CD4-positive, alpha-beta memory T cell (primary cell): ENCODE measurements at regions not wholly inside any gene's neighbourhood (a gene's known extent, or its start where the extent isn't known, plus 50 kb on each side); places are given as distances from the start of the nearest gene placed in this dataset.

Source experiments
- CTCF ChIA-PET: fragments of 350-600 bp; sonication (Branson Sonifier 250); formaldehyde crosslinking; loops from one replicate; lab custom pipeline; 2021; ENCODE audit warnings: inconsistent platforms; ENCODE audit not compliant: partially characterized antibody; lab: Charles Lee
- POLR2A ChIA-PET: fragments of 350-600 bp; sonication (Branson Sonifier 250); formaldehyde crosslinking; loops from one replicate; lab custom pipeline; 2021; ENCODE audit not compliant: partially characterized antibody; lab: Charles Lee
- DNase-seq, 5 donors: peaks; one replicate each; pipeline versions ENCODE4 v3.0.0 to v3.0.0-alpha.2; 2020 to 2022; ENCODE audit warnings: mixed read lengths in 1 of 5
- H3K27ac ChIP-seq: one replicate; pipeline ENCODE4 v1.7.0; 2013; ENCODE audit warnings: low read depth, low read length
- H3K27me3 ChIP-seq: 2 replicates; pipeline ENCODE4 v1.7.0; 2013; ENCODE audit warnings: mild to moderate bottlenecking, low read length, moderate library complexity; ENCODE audit not compliant: insufficient read depth
- H3K36me3 ChIP-seq: 2 replicates; pipeline ENCODE4 v1.7.0; 2013; ENCODE audit warnings: mild to moderate bottlenecking, low read length, moderate library complexity; ENCODE audit not compliant: insufficient read depth
- H3K4me1 ChIP-seq: 2 replicates; pipeline ENCODE4 v1.7.0; 2013; ENCODE audit warnings: mild to moderate bottlenecking, low read length, moderate library complexity; ENCODE audit not compliant: insufficient read depth
- H3K4me3 ChIP-seq, 2 donors: one replicate each; pipeline ENCODE4 v1.7.0; 2013; ENCODE audit warnings: low read length in 2 of 2, mild to moderate bottlenecking in 1 of 2
- H3K9me3 ChIP-seq, 2 donors: one replicate each; pipeline ENCODE4 v1.7.0; 2013; ENCODE audit warnings: low read length in 2 of 2, control low read depth in 1 of 2; ENCODE audit not compliant: control insufficient read depth in 1 of 2
- H3K27ac Mint-ChIP-seq, 7 donors: one replicate each; pipeline ENCODE4 v1.8.0; 2020 to 2021; ENCODE audit warnings: mixed read lengths in 7 of 7, mild to moderate bottlenecking in 6 of 7, inconsistent platforms in 3 of 7, moderate library complexity in 3 of 7
- H3K27me3 Mint-ChIP-seq, 2 donors: one replicate each; pipeline ENCODE4 v1.8.0; 2020 to 2021; ENCODE audit warnings: mixed read lengths in 2 of 2
- H3K36me3 Mint-ChIP-seq, 2 donors: one replicate each; pipeline ENCODE4 v1.8.0; 2020 to 2021; ENCODE audit warnings: mixed read lengths in 2 of 2, inconsistent platforms in 1 of 2, mild to moderate bottlenecking in 1 of 2
- H3K4me1 Mint-ChIP-seq, 4 donors: one replicate each; pipeline ENCODE4 v1.8.0; 2020 to 2021; ENCODE audit warnings: mixed read lengths in 4 of 4, mild to moderate bottlenecking in 1 of 4
- H3K4me3 Mint-ChIP-seq, 8 donors: one replicate each; pipeline ENCODE4 v1.8.0; 2020 to 2021; ENCODE audit warnings: mixed read lengths in 8 of 8, mild to moderate bottlenecking in 7 of 8, moderate library complexity in 6 of 8, inconsistent platforms in 3 of 8
- H3K9me3 Mint-ChIP-seq, 8 donors: one replicate each; pipeline ENCODE4 v1.8.0; 2020 to 2021; ENCODE audit warnings: mixed read lengths in 8 of 8, mild to moderate bottlenecking in 5 of 8, inconsistent platforms in 3 of 8, moderate library complexity in 1 of 8
- intact Hi-C: fragments of 100-400 bp; cut with micrococcal nuclease; formaldehyde crosslinking; loops from one replicate; pipeline ENCODE4 v1.15.1; 2023

- CTCF ChIA-PET, result no interaction called here
- intact Hi-C loops, result no loop called here
- no peaks in the 10 kb centered on the region for H3K9me3 ChIP-seq
- POLR2A ChIA-PET, result no interaction called here
- Mint-ChIP-seq H3K27me3 (peaks cover under 1 to 3% of the 10 kb centered on the region in 2 donors), H3K27ac (no peak overlapping the region), H3K4me3 (no peak overlapping the region), H3K9me3 (peaks cover 0 to 12% (median 3%) of the 10 kb centered on the region in 8 donors), H3K36me3 (no peaks in the 10 kb centered on the region), H3K4me1 (no peaks in the 10 kb centered on the region)
- H3K4me1 ChIP-seq, result no peaks in the 10 kb centered on the region
- H3K27ac ChIP-seq, result no peak overlapping the region
- DNase-seq, result no peak
- H3K36me3 ChIP-seq, result no peaks in the 10 kb centered on the region
- no peaks in the 10 kb centered on the region for H3K27me3 ChIP-seq
- H3K4me3 ChIP-seq, result no peak overlapping the region
Measured at GRCh38 chr12:24605916-24606315, 343.0 kb downstream of the BCAT1 start.

- Mint-ChIP-seq H3K4me1 (no peaks in the 10 kb centered on the region), H3K27ac (no peak overlapping the region), H3K4me3 (no peak overlapping the region), H3K27me3 (peaks cover 2 to 5% of the 10 kb centered on the region in 2 donors), H3K9me3 (peaks cover 0 to 10% (median 4%) of the 10 kb centered on the region in 8 donors), H3K36me3 (no peaks in the 10 kb centered on the region)
- Histone ChIP-seq H3K4me1 (no peaks in the 10 kb centered on the region), H3K4me3 (no peak overlapping the region), H3K27me3 (no peaks in the 10 kb centered on the region), H3K27ac (no peak overlapping the region), H3K36me3 (no peaks in the 10 kb centered on the region), H3K9me3 (no peaks in the 10 kb centered on the region)
- intact Hi-C loops, result no loop called here
- ChIA-PET CTCF (no interaction called here), POLR2A (no interaction called here)
- DNase-seq, result no peak
Measured at GRCh38 chr12:24605466-24605865, 343.4 kb downstream of the BCAT1 start.

GRCh38 chr12:24603371-24603770, 345.5 kb downstream of the BCAT1 start:
- Histone ChIP-seq H3K27me3 (no peaks in the 10 kb centered on the region), H3K9me3 (no peaks in the 10 kb centered on the region), H3K4me1 (no peaks in the 10 kb centered on the region), H3K4me3 (no peak overlapping the region), H3K36me3 (no peaks in the 10 kb centered on the region), H3K27ac (no peak overlapping the region)
- Mint-ChIP-seq H3K4me3 (no peak overlapping the region), H3K4me1 (no peaks in the 10 kb centered on the region), H3K27ac (no peak overlapping the region), H3K27me3 (peaks cover 2 to 4% of the 10 kb centered on the region in 2 donors), H3K9me3 (peaks cover 0 to 9% (median 3%) of the 10 kb centered on the region in 8 donors), H3K36me3 (no peaks in the 10 kb centered on the region)
- DNase-seq, result no peak
- intact Hi-C loops, result no loop called here
- ChIA-PET CTCF (no interaction called here), POLR2A (no interaction called here)

GRCh38 chr12:24600996-24601395, 347.9 kb downstream of the BCAT1 start:
- peaks cover 0 to 9% (median 2%) of the 10 kb centered on the region in 8 donors for H3K9me3 Mint-ChIP-seq
- H3K36me3 Mint-ChIP-seq, result no peaks in the 10 kb centered on the region
- peaks cover 4 to 6% of the 10 kb centered on the region in 2 donors for H3K27me3 Mint-ChIP-seq
- Histone ChIP-seq H3K4me3 (no peak overlapping the region), H3K9me3 (no peaks in the 10 kb centered on the region), H3K4me1 (no peaks in the 10 kb centered on the region), H3K36me3 (no peaks in the 10 kb centered on the region), H3K27ac (no peak overlapping the region), H3K27me3 (no peaks in the 10 kb centered on the region)
- no peak overlapping the region for H3K27ac Mint-ChIP-seq
- H3K4me3 Mint-ChIP-seq, result no peak overlapping the region
- DNase-seq, result no peak
- CTCF ChIA-PET, result no interaction called here
- no peaks in the 10 kb centered on the region for H3K4me1 Mint-ChIP-seq
- intact Hi-C loops, result no loop called here
- POLR2A ChIA-PET, result no interaction called here

- Mint-ChIP-seq H3K27me3 (peaks cover 4 to 6% of the 10 kb centered on the region in 2 donors), H3K4me1 (no peaks in the 10 kb centered on the region), H3K4me3 (no peak overlapping the region), H3K27ac (no peak overlapping the region), H3K9me3 (peaks cover 0 to 9% (median 2%) of the 10 kb centered on the region in 8 donors), H3K36me3 (no peaks in the 10 kb centered on the region)
- no peaks in the 10 kb centered on the region for H3K36me3 ChIP-seq
- no peaks in the 10 kb centered on the region for H3K9me3 ChIP-seq
- POLR2A ChIA-PET, result no interaction called here
- DNase-seq, result no peak
- intact Hi-C loops, result no loop called here
- H3K4me3 ChIP-seq, result no peak overlapping the region
- H3K4me1 ChIP-seq, result no peaks in the 10 kb centered on the region
- no peaks in the 10 kb centered on the region for H3K27me3 ChIP-seq
- CTCF ChIA-PET, result no interaction called here
- no peak overlapping the region for H3K27ac ChIP-seq
Measured at GRCh38 chr12:24600551-24600950, 348.4 kb downstream of the BCAT1 start.

GRCh38 chr12:24599736-24600135, 349.2 kb downstream of the BCAT1 start:
- H3K9me3 Mint-ChIP-seq, result peaks cover 0 to 4% (median 0%) of the 10 kb centered on the region in 8 donors
- Histone ChIP-seq H3K4me1 (no peaks in the 10 kb centered on the region), H3K9me3 (no peaks in the 10 kb centered on the region), H3K36me3 (no peaks in the 10 kb centered on the region), H3K27ac (no peak overlapping the region), H3K4me3 (no peak overlapping the region), H3K27me3 (no peaks in the 10 kb centered on the region)
- intact Hi-C loops, result no loop called here
- peaks cover 4 to 6% of the 10 kb centered on the region in 2 donors for H3K27me3 Mint-ChIP-seq
- DNase-seq, result no peak
- no peaks in the 10 kb centered on the region for H3K4me1 Mint-ChIP-seq
- H3K27ac Mint-ChIP-seq, result no peak overlapping the region
- no peak overlapping the region for H3K4me3 Mint-ChIP-seq
- no peaks in the 10 kb centered on the region for H3K36me3 Mint-ChIP-seq
- ChIA-PET POLR2A (no interaction called here), CTCF (no interaction called here)

- Mint-ChIP-seq H3K9me3 (peaks cover 0 to 4% (median 0%) of the 10 kb centered on the region in 8 donors), H3K36me3 (no peaks in the 10 kb centered on the region), H3K4me1 (no peaks in the 10 kb centered on the region), H3K27me3 (peaks cover 8% of the 10 kb centered on the region in 2 donors), H3K4me3 (no peak overlapping the region), H3K27ac (no peak overlapping the region)
- Histone ChIP-seq H3K27ac (no peak overlapping the region), H3K4me1 (no peaks in the 10 kb centered on the region), H3K9me3 (no peaks in the 10 kb centered on the region), H3K4me3 (no peak overlapping the region), H3K27me3 (no peaks in the 10 kb centered on the region), H3K36me3 (no peaks in the 10 kb centered on the region)
- ChIA-PET CTCF (no interaction called here), POLR2A (no interaction called here)
- intact Hi-C loops, result no loop called here
- DNase-seq, result no peak
Measured at GRCh38 chr12:24597580-24597979, 351.3 kb downstream of the BCAT1 start.
